Glomerular visceral epithelial cell (primary cell): ENCODE measurements at regions not wholly inside any gene's neighbourhood (a gene's known extent, or its start where the extent isn't known, plus 50 kb on each side); places are given as distances from the start of the nearest gene placed in this dataset.
"Not testable (repeated sequence)": the region's sequence is repeated elsewhere in the genome, so short reads cannot be mapped to it uniquely, and the experiment has no call there.

Experiments
- DNase-seq: peaks from one replicate; pipeline ENCODE4 v3.0.0-alpha.2; 2016; ENCODE audit errors: extremely low spot score

- DNase-seq: no peak
Measured at GRCh38 chr17:52594516-52594915, 436.0 kb upstream of the CA10 start.

- no peak for DNase-seq
Measured at GRCh38 chr17:52546990-52547389, 388.5 kb upstream of the CA10 start.

DNA sequence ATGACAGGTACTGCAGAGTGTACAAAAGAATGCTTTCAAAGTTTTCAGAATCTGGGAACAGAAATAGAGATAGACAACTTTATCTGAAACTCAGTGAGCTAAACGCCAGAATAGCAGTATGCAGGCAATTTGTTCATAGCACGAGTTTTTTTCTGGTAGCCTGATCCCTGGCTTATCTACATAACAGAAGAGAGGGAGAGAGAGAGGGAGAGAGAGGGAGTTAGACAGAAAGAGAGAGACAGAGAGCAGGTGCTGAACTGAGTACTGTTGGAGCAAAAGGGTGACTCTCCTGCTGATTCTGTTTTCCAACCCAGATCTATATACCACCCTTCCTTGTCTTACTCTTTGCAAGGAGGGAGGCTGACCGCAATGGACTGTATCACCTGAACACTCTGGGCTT is 388.0 kb upstream of the CA10 start:
- no peak for DNase-seq

DNA sequence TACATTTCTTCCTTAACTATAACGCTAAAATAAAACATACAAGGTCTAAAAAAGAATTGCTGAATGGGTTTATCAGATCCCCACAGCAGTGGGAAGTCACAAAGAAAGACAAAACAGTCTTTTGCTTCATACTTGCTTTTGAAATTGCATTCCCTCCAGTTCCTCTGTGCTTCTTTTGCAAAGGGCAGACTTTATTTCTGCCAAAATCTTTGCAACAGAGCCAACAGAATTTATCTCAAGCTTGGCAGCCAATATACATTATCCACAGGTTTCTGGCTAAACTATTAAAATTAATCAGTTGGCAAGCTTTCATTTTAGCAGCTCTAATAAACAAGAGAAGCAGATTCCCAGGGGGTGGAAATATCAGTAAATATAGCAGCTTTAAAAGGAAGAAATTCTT is 378.9 kb upstream of the CA10 start:
- DNase-seq: no peak

DNA sequence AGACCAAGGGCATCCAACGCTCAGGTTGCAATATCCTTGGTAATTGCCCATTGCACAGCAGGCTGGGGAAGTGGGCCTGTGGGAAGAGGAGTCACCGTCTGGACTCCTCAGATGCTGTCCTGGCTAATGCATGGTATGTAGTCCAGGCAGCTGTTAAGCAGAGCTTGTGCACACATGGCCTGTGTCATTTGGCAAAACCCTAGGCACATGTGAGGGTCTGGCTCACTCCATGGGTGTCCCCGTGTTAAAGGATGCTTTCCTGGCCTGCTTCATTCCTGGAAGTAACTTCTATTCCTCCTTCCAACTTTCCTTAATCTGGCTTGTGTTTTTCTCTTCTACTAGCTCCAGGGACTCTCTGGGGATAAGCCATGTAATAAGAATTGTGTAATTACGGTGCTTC is 378.0 kb upstream of the CA10 start:
- DNase-seq: no peak

- DNase-seq: no peak
Measured at GRCh38 chr17:52532373-52532772, 373.9 kb upstream of the CA10 start.

DNA sequence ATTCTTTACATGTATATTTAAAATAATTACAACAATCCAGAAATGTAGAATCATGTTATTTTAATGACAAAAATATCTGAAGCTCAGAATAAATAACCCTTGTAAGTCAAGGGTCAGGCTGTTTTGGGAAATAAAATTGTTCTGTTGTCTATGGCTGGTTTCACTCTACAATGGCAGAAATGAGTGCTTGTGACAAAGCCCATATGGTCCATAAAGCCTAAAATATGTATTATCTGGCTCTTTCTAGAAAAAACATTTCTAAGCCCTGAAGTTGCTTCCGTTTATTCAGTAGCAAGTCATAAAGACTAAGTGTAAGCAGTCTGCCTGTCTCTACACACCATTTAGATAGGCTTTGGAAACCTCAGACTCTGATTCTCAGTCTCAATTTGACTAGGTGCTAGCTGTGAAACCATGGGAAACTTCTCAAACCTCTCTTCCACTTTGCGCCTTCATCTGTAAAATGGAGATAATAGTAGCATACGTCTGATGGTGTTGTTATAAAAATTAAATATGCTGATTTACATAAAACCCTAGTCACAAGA is 365.7 kb upstream of the CA10 start:
- no peak for DNase-seq

DNA sequence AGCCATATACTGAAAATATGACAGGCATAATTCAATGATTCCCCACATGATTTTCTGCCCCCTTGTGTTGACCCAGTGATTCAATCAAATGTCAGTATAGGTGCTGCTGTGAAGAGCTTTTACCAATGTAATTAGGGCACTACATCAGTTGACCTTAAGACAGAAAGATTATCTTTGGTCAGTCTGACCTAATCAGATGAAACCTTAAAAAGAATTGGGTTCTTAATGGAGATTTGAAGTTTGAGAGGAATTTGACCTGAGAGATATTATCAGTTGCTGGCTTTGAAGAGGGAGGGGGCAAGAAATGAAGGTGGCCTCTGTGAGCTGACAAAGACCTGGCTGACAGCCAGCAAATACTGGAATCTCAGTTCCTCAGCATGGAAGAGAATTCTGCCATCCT is 358.7 kb upstream of the CA10 start:
- DNase-seq: no peak

DNA sequence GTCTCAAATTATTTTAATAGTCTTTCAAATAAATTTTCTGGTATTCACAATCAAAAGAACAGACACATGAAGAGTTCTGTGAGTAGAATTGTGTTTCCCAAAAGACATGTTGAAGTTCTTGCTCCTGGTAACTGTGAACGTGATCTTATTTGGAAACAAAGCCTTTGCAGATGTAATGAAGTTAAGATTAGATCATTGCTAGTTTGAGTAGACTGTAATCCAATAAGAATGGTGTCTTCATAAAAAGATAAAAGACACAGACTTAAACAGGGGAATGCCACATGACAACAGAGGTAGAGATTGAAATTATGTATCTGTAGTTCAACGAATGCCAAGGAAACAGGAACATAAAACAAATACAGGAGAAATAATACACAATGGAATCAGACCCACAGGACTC is 357.4 kb upstream of the CA10 start:
- DNase-seq: no peak

- DNase-seq: no peak
Measured at GRCh38 chr17:52505601-52506000, 347.1 kb upstream of the CA10 start.

GRCh38 chr17:52504081-52504480 is 345.6 kb upstream of the CA10 start:
- no peak for DNase-seq

GRCh38 chr17:52495646-52496045 is 337.1 kb upstream of the CA10 start:
- DNase-seq: no peak

GRCh38 chr17:52482271-52482670 is 323.8 kb upstream of the CA10 start:
- no peak for DNase-seq

- no peak for DNase-seq
Measured at GRCh38 chr17:52477824-52478699, 319.5 kb upstream of the CA10 start.

- no peak for DNase-seq
Measured at GRCh38 chr17:52476638-52477313, 318.3 kb upstream of the CA10 start.

- no peak for DNase-seq
Measured at GRCh38 chr17:52470553-52470952, 312.0 kb upstream of the CA10 start.

- no peak for DNase-seq
Measured at GRCh38 chr17:52465407-52465806, 306.9 kb upstream of the CA10 start.

DNA sequence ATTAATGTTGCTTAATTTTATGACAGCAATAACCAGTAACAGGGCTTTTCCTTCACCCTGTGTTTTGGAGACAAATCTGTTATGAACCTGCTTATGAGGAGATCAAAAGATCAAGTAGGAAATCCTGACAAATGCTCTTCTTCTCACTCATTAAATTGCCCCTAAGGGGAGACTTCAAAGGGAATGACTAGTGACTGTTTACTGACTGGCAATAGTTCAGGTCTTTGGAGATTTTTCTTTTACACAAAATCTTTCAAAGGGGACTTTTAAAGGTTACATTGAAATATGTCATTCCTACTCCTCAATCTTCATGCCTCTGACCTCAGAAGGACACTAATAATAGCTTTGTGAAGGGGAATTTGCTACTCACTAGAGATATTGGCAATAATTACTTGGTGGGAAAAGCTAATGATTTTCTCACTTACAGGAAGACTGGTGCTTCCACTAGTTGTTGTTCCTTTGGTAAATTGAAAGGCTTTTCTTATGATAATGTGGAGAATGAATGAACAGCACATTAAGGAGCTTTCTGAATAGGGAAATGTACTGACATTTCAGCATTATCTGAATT is 292.9 kb upstream of the CA10 start:
- no peak for DNase-seq

GRCh38 chr17:52442350-52442749 is 283.8 kb upstream of the CA10 start:
- DNase-seq: no peak

DNA sequence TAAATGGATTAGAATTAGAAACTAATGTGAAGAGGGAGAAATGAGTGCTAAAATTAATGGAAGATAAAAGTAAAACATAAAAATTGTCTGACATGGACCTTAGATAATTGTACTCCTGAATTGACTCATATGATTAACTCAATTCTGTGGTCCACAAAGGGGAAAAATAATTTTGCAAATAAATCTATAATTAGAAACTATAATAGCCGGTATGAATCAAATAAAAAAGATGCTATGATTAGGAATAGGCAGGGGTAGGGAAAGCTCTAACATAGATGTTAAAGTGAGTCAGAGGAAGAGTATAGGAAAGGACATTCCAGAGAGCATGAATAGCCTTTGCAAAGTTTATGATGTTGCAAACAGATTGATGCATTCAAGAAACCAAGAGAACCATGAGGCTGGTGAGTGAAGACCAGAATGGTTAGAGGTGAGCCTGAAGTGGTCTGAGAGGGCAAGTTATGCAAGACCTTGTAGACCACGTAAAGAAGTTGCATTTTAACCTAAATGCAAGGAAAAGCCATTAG is 262.1 kb upstream of the CA10 start:
- DNase-seq: no peak

DNA sequence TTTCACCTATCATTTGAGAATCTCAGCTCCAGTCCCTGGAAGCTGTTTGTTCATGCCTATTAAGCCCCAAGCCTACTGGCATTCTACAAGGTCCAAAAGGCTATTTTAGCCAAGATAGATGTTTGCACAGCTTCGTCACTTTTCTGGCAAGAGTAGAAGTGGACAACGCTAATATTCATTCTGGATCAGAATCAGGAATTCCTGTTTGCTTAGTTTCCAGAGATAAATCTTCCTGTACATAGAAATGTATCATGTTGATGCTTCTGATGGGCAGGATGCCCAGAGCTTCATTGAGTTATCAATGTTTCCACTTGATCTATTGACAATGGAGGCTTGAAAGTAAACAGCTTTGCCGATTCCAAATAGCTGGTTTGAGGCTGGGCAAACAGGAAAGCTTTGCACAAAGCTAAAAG is 260.7 kb upstream of the CA10 start:
- no peak for DNase-seq

DNA sequence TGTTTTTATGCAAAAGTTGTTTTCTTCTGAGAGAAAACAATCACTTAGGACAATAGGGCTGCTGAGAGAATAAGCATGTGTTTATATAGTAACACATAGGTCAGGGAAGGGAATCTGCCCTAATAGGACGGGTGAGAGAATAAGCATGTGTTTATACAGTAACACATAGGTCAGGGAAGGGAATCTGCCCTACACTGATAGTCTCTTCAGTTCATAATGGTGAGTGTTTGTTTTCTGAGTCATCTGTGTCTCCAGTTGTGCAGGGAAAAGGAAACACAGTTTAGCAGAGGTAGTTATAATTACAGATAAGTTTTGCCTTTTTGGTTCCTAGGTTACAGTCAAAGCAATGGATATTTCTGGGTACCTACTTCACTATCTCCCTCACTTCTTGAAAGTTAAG is 252.3 kb upstream of the CA10 start:
- no peak for DNase-seq

GRCh38 chr17:52409222-52409621 is 250.7 kb upstream of the CA10 start:
- not testable (repeated sequence) for DNase-seq
